RPMI8226 (cell line): ENCODE measurements at regions not wholly inside any gene's neighbourhood (a gene's known extent, or its start where the extent isn't known, plus 50 kb on each side); places are given as distances from the start of the nearest gene placed in this dataset.
"Not testable (repeated sequence)": the region's sequence is repeated elsewhere in the genome, so short reads cannot be mapped to it uniquely, and the experiment has no call there.

ENCODE experiments used
- DNase-seq: peaks from one replicate; pipeline ENCODE4 v3.0.0-alpha.2; 2015

DNA sequence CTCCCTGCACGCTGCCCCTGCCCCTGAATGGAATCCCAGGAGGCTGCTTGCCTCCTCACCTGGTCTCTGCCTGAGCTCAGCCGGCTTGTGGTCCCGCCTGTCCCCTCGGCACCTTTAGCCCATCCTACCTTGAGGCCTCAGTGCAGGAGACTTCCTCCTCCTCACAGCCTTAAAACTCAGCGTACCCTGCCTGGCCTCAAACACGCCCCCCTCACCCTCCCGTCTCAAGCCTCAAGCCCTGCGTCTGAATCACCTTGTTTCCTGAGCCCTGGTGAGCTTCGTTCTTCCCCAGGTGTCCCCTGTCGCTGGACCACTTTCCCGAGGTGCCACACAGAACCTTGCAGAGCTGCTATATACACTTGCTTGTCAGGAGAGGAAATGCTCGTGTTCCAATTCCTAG lies 110.2 kb upstream of the SPIN1 start:
- DNase-seq = no peak

GRCh38 chr9:88274078-88274477 lies 114.2 kb upstream of the SPIN1 start:
- DNase-seq = no peak

GRCh38 chr9:88272986-88273385 lies 115.3 kb upstream of the SPIN1 start:
- DNase-seq = no peak

GRCh38 chr9:88270413-88270812 lies 117.8 kb upstream of the SPIN1 start:
- DNase-seq = no peak

DNA sequence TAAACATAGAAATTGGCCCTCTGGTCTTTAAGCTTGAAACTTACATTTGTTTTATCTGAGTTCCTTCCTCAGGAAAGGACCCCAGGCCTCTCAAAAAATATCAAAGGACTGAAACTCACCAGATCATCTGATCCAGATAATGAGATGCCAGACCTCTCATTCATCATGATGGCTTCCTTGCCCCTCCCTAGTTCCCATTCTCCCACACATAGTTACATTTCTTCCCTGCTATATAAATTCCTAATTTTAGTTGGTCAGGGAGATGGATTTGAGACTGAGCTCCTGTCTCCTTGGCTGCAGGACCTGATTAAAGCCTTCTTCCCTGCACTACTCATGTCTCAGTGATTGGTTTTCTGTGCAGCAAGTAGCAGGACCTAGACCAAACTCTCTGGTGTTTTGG lies 119.4 kb upstream of the SPIN1 start:
- no peak for DNase-seq

GRCh38 chr9:88267283-88267682 lies 121.0 kb upstream of the SPIN1 start:
- DNase-seq = no peak

DNA sequence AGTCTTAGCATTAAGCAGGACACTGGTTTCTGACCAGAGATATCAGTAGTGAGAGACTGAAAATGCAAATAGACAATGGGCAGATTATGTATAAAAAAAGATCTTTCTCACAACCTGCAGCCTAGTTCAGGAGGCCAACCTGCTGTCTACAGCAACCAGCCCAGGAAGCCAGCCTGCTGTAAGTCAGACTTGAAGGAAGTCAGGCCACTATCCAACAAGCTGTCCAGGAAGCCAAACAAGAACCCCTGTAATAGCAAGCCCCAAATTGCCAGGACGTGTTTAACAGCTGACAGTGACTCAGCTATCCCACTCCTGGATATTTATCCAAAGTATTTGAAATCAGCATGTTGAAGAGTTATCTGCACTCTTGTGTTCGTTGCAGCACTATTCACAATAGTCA lies 121.8 kb upstream of the SPIN1 start:
- DNase-seq = no peak

- DNase-seq = no peak
These were observed 120.7 kb upstream of the SPATA31C2 start for GRCh38 chr9:88259001-88259400.

DNA sequence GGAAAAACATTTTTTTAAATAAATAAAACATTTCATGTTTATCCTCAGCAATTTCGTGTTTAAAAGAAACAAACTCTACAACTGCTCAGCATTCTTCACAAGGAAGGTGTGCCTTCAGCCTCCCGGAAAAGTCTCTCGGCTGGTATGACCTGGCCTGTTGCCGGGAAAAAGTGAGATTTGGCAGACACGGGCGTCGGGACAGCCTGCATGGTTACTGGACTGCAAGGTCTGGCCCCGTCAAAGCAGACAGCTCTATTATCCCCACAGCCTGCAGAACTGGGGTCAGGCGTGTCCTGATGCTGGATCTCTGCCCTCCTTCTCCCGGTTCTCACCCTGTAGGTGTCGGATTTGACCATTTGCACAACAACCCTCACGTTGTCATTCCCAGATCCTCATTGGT lies 120.3 kb upstream of the SPATA31C2 start:
- DNase-seq = no peak

GRCh38 chr9:88258024-88258423 lies 119.7 kb upstream of the SPATA31C2 start:
- DNase-seq = no peak

DNA sequence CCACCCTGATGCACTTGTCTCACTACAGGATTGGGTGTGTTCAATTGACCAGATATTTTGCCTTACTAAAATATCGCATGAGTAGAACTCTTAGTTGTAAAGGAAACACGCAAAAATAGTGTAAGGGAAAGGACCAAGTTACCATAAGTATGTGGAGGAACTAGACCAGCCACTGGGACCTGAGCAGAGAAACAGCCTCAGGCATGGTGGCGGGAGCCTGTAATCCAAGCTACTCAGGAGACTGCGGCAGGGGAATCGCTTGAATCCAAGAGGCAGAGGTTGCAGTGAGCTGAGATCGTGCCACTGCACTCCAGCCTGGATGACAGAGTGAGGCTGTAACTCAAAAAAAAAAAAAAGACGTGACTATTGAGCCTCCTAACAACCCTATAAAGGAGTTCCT lies 117.9 kb upstream of the SPATA31C2 start:
- DNase-seq = no peak

DNA sequence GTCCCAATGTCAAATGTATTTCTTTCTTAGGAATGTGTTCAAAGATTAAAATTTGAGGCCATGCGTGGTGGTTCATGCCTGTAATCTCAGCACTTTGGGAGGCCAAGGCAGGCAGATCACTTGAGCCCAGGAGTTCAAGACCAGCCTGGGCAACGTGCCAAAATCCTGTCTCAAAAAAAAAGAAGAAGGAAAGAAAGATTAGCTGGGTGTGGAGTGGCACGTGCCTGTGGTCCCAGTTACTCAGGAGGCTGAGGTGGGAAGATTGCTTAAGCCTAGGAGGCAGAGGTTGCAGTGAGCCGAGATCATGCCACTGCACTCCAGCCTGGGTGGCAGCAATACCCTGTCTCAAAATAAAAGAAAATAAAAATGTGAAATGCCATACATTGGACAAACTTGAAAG lies 117.5 kb upstream of the SPATA31C2 start:
- not testable (repeated sequence) for DNase-seq

GRCh38 chr9:88251903-88252302 lies 113.6 kb upstream of the SPATA31C2 start:
- DNase-seq = no peak

- no peak for DNase-seq
These were observed 105.5 kb upstream of the SPATA31C2 start for GRCh38 chr9:88243736-88244135.

- no peak for DNase-seq
These were observed 104.6 kb upstream of the SPATA31C2 start for GRCh38 chr9:88242879-88243278.

GRCh38 chr9:88237991-88238571 lies 99.8 kb upstream of the SPATA31C2 start:
- no peak for DNase-seq

GRCh38 chr9:88237479-88237961 lies 99.2 kb upstream of the SPATA31C2 start:
- no peak for DNase-seq

GRCh38 chr9:88236511-88237478 lies 98.5 kb upstream of the SPATA31C2 start:
- no peak for DNase-seq

- no peak for DNase-seq
These were observed 97.3 kb upstream of the SPATA31C2 start for GRCh38 chr9:88235615-88236014.

GRCh38 chr9:88234114-88234513 lies 95.8 kb upstream of the SPATA31C2 start:
- DNase-seq = no peak

- no peak for DNase-seq
These were observed 94.8 kb upstream of the SPATA31C2 start for GRCh38 chr9:88233091-88233490.

GRCh38 chr9:88230612-88231011 lies 92.3 kb upstream of the SPATA31C2 start:
- DNase-seq = no peak

DNA sequence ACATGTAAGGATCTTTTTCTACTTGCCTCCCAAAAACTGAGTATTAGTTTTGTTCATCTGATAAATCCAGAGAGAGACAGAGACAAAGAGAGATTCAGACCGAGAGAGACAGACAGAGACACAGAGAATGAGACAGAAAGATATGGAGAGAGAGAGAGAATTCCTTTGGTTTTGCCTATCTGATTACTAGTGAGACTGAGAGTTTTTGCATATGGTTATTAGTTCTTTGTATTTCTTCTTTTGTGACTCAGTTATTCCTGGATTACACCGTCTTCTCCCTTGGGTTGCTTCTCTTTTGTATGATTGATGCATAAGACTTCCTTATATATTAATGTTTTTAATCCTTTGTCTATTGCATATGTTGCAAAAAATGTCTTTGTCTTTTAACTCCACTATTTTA lies 91.2 kb upstream of the SPATA31C2 start:
- DNase-seq = no peak

DNA sequence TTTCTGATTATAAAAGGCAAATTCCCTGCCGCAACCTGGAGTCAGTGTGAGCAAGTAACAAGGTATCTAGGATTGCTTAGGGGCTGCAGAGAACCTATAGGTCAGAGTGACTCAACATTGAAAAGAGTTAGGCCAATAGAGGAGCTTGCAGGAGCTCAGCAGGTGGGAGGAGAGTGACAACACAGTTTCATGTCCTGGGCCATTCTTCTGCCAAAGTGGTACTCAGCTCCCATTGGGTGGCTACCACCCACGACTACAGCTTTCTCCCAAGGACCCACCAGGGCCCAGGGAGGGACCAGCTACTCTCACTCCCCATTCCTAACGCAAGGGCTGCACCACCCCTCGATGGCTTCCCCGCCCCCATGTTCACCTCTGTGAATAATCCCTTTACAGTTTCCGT lies 86.7 kb upstream of the SPATA31C2 start:
- no peak for DNase-seq
